Stimulated activated CD8-positive, alpha-beta memory T cell treated with anti-CD3 and anti-CD28 coated beads, Interleukin-4, amount 100 ng/mL, for 48 hours (primary cell): ENCODE measurements at regions not wholly inside any gene's neighbourhood (a gene's known extent, or its start where the extent isn't known, plus 50 kb on each side); places are given as distances from the start of the nearest gene placed in this dataset.

ENCODE experiments used
- DNase-seq: peaks from one replicate; pipeline ENCODE4 v3.0.0-alpha.2; 2020

DNA sequence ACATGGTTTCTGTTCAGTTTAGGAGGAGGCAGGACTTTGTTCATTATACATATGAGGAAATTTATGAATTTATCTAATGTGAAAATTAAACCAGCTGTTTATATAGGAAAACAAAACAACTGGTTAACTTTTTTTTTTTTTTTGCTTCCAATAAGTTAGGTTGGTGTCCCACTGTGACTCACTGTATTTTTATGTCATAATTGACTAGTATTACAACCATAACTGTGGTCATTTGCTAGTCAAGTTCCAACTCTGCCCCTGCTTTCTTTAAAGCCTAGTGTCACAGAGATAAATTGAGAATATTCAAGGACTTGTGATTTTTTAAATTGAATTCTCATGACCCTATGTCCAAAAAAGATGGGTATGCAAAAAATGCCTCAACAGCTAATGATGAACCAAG is 227.7 kb downstream of the BCAT1 start:
- no peak for DNase-seq

DNA sequence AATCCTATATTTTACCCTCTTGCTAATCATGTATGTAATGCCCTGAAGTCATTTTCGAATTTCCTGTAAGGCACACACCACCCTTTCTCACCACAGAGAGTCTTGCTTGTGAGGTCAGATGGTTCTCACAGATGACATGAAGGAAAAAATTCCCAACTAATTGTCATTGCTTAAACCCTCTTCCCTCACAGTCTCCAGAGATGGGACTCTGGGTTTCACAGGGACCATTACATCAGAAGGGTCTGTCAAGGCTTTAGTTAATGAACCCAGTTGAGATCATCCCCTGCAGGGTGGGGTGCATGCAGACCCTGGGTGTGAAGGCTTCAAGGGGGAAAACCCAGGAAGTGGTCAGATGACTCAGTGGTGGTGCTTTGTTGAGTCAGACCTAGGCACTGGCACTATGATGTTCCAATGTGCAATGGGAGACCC is 229.6 kb downstream of the BCAT1 start:
- DNase-seq = peak; percentile 69

GRCh38 chr12:24718617-24719016 is 230.3 kb downstream of the BCAT1 start:
- DNase-seq = no peak

- no peak for DNase-seq
Observed at GRCh38 chr12:24714237-24714636, 234.7 kb downstream of the BCAT1 start.

GRCh38 chr12:24711056-24712008 is 237.6 kb downstream of the BCAT1 start:
- DNase-seq = no peak

DNA sequence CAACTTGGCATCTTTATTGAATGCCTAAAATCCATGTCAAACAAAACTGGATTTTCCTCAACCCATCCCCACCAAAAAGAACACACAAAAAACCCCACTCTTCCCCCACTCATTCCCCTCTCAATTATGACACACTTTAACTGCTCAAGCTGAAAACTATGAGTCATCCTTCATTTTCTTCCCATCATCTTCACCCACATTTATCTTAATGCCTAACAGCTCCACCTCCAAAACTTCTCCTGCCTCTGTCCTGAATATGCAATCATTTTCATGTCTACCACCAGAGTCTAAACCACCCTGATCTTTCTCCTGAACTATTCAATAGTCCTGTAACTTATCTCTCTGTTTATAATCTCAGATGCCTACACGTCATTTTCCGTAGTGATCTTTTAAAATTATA is 239.7 kb downstream of the BCAT1 start:
- DNase-seq = no peak

GRCh38 chr12:24708718-24709117 is 240.2 kb downstream of the BCAT1 start:
- DNase-seq = no peak

- no peak for DNase-seq
Observed at GRCh38 chr12:24708043-24708442, 240.9 kb downstream of the BCAT1 start.

DNA sequence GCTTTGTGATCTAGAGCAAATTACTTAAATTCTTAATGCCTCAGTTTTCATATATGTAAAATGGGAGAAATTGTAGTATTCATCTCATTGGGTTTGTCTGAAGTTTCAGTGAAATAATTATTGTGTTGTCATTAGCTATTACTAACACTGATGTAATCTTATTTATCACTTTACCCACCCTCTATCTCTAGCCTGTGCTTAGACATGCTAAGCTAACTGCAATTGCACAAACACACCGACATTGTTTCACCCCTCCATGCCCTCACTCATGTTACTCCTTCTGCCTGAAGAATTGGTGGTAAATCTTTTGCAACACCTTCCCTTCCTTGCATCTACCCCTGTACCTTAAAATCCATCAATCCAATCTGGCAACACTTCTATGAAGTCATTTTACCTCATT is 241.6 kb downstream of the BCAT1 start:
- no peak for DNase-seq

- no peak for DNase-seq
Observed at GRCh38 chr12:24705741-24706358, 243.1 kb downstream of the BCAT1 start.

- no peak for DNase-seq
Observed at GRCh38 chr12:24705216-24705615, 243.7 kb downstream of the BCAT1 start.

GRCh38 chr12:24701343-24701742 is 247.6 kb downstream of the BCAT1 start:
- DNase-seq = no peak

DNA sequence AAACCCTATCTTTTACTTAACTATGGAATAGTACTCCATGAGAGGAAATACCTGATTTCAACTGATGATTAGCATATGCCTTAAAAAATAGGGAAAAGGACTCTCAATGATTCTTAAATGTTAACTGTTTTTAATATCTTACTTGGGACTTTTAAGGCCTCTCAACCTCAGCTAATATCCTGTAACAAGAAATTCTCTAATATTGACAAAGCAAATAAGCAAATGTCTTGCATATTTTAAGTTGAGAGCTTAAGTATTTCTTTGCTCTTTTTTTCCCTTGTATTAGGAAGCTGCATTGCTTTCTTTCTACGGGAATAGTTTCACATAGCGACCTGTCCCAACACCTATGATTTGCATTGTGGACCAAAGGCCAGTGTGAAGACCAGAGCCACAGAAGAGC is 249.9 kb downstream of the BCAT1 start:
- DNase-seq = no peak

DNA sequence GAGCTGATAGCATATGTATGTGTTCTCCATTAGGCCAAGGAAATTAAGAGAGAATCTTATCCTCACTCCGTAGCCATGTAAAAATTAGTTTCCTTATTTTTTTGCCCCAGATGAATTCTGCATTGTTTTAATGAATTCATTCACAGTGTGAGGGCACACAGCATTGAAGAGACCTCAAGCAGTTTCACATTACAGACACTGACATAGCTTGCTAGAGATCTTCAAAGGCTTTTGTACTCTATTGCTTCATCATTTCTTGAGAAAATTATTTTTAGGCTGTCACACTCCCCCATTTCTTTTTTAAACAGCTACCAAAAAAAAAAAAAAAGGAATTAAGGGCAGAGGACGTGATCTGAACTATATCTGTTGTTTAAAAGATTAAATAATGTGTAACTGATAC is 251.1 kb downstream of the BCAT1 start:
- DNase-seq = no peak

GRCh38 chr12:24697295-24697694 is 251.6 kb downstream of the BCAT1 start:
- no peak for DNase-seq

GRCh38 chr12:24696800-24697199 is 252.1 kb downstream of the BCAT1 start:
- DNase-seq = no peak

- no peak for DNase-seq
Observed at GRCh38 chr12:24695657-24696329, 253.1 kb downstream of the BCAT1 start.

- DNase-seq = no peak
Observed at GRCh38 chr12:24695103-24695502, 253.8 kb downstream of the BCAT1 start.

DNA sequence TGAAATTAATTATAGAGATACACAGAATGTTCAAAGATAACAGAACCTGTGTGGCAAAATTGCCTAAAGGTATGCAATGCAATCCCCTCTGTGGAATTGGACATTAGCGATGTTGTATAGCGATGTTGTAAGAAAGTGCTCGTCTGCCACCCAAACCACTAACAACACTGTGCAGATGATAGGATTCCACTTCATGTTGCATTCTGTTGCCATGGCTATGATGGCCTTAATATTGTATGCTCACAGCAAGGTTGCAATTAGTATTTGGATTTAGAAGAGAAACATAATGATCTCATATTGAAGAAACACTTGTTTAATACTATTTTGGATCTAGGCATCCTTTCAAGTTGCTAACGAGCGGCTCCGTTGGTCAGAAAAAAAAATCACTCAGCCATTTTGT is 260.3 kb downstream of the BCAT1 start:
- no peak for DNase-seq

GRCh38 chr12:24681570-24681969 is 267.3 kb downstream of the BCAT1 start:
- no peak for DNase-seq

DNA sequence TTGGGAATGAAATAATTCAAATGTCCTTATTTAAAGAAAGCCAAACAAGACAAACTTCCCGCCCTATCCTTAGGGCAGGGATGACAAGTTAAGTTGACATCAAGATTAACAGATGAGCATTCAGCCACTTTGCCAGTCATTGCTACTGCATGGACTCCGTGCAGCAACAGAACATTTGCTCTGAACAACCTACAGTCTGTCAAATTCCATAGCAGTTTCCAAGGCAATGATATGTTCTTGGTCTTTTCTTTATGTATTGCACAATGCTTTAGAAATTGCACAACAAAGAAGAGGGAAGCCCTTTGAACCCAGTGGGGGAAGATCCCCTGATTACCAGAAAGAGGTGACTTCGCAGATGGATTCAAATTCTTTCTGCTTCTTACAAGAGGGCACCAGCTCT is 269.8 kb downstream of the BCAT1 start:
- DNase-seq = no peak

GRCh38 chr12:24678436-24678835 is 270.5 kb downstream of the BCAT1 start:
- DNase-seq = no peak

GRCh38 chr12:24668563-24668962 is 280.3 kb downstream of the BCAT1 start:
- DNase-seq = no peak
